Chondrocyte (in vitro differentiated cells): ENCODE measurements at regions not wholly inside any gene's neighbourhood (a gene's known extent, or its start where the extent isn't known, plus 50 kb on each side); places are given as distances from the start of the nearest gene placed in this dataset.

Source experiments
- DNase-seq: peaks from one replicate; pipeline ENCODE4 v3.0.0; 2021; ENCODE audit warnings: mixed read lengths, low spot score
- H3K27ac Mint-ChIP-seq: one replicate; pipeline ENCODE4 v1.8.0; 2021; ENCODE audit warnings: mild to moderate bottlenecking, moderate library complexity, mixed read lengths; ENCODE audit not compliant: unreplicated experiment
- H3K27me3 Mint-ChIP-seq: 2 replicates; pipeline ENCODE4 v1.8.0; 2021; ENCODE audit warnings: low read depth, mixed read lengths
- H3K36me3 Mint-ChIP-seq: 2 replicates; pipeline ENCODE4 v1.8.0; 2021; ENCODE audit warnings: low read depth, mixed read lengths
- H3K4me1 Mint-ChIP-seq: 2 replicates; pipeline ENCODE4 v1.8.0; 2021; ENCODE audit warnings: low read depth, mild to moderate bottlenecking, mixed read lengths
- H3K4me3 Mint-ChIP-seq: one replicate; pipeline ENCODE4 v1.8.0; 2021; ENCODE audit warnings: mild to moderate bottlenecking, moderate library complexity, mixed read lengths; ENCODE audit not compliant: unreplicated experiment
- H3K9me3 Mint-ChIP-seq: 2 replicates; pipeline ENCODE4 v1.8.0; 2021; ENCODE audit warnings: low read depth, mixed read lengths
- TF ChIP-seq, protein P1 (sequence below): fragments of 200-600 bp; sonication (generic); IDR thresholded peaks from 2 replicates; pipeline ENCODE4 v1.5.0; 2021; ENCODE audit warnings: antibody characterized with exemption, mild to moderate bottlenecking, moderate library complexity

DNA sequence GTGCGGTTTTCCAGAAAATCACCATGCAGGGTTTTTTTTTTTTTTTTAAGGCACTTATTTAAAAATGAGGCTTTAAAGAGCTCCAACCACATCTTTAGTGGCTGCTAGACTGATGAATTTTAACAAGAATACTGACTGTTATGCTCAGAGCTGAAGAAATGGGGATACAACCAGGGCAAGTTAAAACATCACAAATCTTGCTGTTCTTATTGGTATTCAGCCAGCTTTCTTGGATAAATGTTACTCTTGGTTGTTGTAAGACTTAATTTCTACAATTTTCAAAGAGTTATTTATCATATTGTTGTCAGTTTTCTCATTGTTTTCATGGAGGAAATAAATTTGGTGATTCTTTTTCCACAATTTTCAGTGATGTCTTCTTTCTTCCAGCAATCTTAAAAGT is 352.8 kb upstream of the FAM174A start:
- Mint-ChIP-seq H3K27me3 (no peaks in the 10 kb centered on the region), H3K4me1 (no peaks in the 10 kb centered on the region), H3K9me3 (no peaks in the 10 kb centered on the region), H3K27ac (no peak overlapping the region), H3K4me3 (no peak overlapping the region), H3K36me3 (no peaks in the 10 kb centered on the region)
- TF ChIP-seq, protein P1, sequence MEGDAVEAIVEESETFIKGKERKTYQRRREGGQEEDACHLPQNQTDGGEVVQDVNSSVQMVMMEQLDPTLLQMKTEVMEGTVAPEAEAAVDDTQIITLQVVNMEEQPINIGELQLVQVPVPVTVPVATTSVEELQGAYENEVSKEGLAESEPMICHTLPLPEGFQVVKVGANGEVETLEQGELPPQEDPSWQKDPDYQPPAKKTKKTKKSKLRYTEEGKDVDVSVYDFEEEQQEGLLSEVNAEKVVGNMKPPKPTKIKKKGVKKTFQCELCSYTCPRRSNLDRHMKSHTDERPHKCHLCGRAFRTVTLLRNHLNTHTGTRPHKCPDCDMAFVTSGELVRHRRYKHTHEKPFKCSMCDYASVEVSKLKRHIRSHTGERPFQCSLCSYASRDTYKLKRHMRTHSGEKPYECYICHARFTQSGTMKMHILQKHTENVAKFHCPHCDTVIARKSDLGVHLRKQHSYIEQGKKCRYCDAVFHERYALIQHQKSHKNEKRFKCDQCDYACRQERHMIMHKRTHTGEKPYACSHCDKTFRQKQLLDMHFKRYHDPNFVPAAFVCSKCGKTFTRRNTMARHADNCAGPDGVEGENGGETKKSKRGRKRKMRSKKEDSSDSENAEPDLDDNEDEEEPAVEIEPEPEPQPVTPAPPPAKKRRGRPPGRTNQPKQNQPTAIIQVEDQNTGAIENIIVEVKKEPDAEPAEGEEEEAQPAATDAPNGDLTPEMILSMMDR, result no peak
- no peak for DNase-seq

DNA sequence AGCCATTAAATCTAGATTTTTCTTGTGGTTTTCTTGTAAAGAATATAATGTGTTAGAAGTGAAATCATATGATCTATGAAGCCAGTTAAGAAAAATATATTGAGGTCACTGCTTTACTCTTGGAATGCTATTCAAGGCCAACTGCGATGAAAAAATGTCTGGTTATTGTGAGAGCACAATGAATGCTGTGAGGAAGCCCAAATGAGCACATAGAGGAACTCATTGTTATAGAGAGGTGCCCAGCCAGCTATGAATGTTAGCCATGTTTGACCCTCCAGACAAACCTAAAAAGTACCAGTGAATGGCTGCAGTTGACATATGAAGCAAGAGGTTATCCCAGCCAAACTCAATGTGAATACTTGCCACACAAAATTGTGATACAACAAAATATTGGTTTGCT is 359.8 kb upstream of the FAM174A start:
- no peaks in the 10 kb centered on the region for H3K4me1 Mint-ChIP-seq
- H3K4me3 Mint-ChIP-seq, result no peak overlapping the region
- H3K27me3 Mint-ChIP-seq, result no peaks in the 10 kb centered on the region
- DNase-seq, result no peak
- no peaks in the 10 kb centered on the region for H3K9me3 Mint-ChIP-seq
- TF ChIP-seq, protein P1, result no peak
- H3K27ac Mint-ChIP-seq, result no peak overlapping the region
- no peaks in the 10 kb centered on the region for H3K36me3 Mint-ChIP-seq

DNA sequence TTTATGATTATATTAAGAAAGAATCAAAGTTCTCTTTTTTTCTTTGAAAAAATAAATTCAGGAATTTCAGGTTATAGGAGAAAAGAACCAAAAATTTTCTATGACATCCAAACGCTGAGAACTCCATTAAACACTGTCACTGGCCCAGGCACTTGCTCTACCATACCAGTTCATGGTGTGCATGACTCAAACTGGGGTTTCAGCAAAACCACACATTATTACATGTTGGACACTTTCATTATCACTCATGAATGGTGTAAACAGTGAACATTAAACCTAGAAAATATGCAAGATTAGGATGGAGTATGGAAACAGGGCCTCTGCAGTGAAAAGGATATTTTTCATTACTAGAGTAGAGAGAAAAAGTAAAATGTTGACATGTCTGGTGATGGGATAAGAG is 369.9 kb upstream of the FAM174A start:
- peaks cover 19% of the 10 kb centered on the region for H3K9me3 Mint-ChIP-seq
- no peaks in the 10 kb centered on the region for H3K36me3 Mint-ChIP-seq
- no peaks in the 10 kb centered on the region for H3K4me1 Mint-ChIP-seq
- DNase-seq, result no peak
- no peak overlapping the region for H3K4me3 Mint-ChIP-seq
- TF ChIP-seq, protein P1, result no peak
- H3K27ac Mint-ChIP-seq, result no peak overlapping the region
- H3K27me3 Mint-ChIP-seq, result no peaks in the 10 kb centered on the region

DNA sequence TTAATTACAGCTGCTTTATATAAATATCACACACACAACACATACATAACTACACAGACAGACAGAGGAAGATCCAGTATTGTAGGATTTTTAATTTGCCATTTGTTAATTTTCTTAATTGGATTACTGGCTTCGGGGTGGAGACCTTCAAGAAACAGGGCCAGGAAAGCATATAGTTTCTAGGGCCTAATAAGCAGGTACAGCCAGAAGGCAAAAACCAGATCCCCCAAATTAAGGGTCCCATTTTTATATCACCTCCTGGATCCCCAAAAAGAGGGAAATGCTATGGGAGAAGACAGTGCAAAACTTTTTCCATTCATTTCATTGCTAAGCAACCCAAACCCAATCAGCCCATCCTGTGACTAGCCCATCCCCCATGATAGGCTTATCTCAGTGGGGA is 373.3 kb upstream of the FAM174A start:
- no peaks in the 10 kb centered on the region for H3K27me3 Mint-ChIP-seq
- H3K36me3 Mint-ChIP-seq, result no peaks in the 10 kb centered on the region
- H3K4me1 Mint-ChIP-seq, result no peaks in the 10 kb centered on the region
- TF ChIP-seq, protein P1, result no peak
- no peak overlapping the region for H3K27ac Mint-ChIP-seq
- no peak for DNase-seq
- H3K4me3 Mint-ChIP-seq, result no peak overlapping the region
- H3K9me3 Mint-ChIP-seq, result peaks cover 24% of the 10 kb centered on the region

DNA sequence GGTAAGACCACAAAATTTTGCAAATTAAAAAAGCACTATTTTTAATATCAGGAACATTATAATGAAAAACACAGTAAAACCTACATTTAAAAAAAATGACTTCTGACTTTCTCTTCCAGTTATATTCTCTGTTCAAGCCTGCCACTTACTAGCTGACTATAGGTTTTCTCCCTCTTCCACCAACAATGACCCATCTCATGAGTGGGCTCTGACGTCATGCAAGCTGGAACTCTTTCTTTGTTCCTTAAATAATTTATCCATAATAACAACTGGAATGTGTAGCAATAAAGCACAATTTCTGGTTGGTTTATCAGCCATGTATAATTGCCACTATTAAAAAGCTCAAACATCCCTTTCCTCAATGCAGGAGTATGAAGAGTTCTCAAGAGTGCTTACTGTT is 378.1 kb upstream of the FAM174A start:
- H3K36me3 Mint-ChIP-seq, result no peaks in the 10 kb centered on the region
- TF ChIP-seq, protein P1, result no peak
- H3K27me3 Mint-ChIP-seq, result no peaks in the 10 kb centered on the region
- no peak overlapping the region for H3K4me3 Mint-ChIP-seq
- peaks cover 11% of the 10 kb centered on the region for H3K9me3 Mint-ChIP-seq
- no peak for DNase-seq
- no peak overlapping the region for H3K27ac Mint-ChIP-seq
- no peaks in the 10 kb centered on the region for H3K4me1 Mint-ChIP-seq
